ELR (cell line): ENCODE measurements at regions not wholly inside any gene's neighbourhood (a gene's known extent, or its start where the extent isn't known, plus 50 kb on each side); places are given as distances from the start of the nearest gene placed in this dataset.

Experiments
- DNase-seq: peaks from one replicate; pipeline ENCODE4 v3.0.0-alpha.2; 2015; ENCODE audit warnings: low read depth

DNA sequence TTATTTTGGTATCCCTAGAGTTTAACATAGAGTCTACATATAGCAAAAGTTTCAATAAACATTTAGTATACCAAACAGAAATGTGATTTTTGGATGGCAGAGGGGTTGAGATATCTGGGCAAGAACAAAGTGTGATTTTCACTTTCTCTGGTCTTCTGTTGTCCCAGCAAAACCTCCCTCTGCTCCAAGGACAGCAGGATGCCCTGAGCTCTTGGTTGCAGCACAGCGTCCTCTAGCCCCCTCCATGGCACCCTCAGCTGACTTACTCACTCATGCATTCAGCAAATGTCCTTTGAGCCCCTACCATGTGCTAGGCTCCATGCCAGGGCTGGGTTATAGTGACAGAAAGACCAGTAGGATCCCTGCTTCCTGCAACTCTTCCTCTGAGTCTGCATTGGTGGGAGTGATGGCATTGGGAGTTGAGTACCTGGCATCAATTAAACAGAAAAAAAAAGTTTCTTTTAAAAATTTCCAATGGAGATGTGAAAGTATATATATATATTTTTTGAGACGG, 104.8 kb upstream of the UBL3 start:
- DNase-seq = no peak

DNA sequence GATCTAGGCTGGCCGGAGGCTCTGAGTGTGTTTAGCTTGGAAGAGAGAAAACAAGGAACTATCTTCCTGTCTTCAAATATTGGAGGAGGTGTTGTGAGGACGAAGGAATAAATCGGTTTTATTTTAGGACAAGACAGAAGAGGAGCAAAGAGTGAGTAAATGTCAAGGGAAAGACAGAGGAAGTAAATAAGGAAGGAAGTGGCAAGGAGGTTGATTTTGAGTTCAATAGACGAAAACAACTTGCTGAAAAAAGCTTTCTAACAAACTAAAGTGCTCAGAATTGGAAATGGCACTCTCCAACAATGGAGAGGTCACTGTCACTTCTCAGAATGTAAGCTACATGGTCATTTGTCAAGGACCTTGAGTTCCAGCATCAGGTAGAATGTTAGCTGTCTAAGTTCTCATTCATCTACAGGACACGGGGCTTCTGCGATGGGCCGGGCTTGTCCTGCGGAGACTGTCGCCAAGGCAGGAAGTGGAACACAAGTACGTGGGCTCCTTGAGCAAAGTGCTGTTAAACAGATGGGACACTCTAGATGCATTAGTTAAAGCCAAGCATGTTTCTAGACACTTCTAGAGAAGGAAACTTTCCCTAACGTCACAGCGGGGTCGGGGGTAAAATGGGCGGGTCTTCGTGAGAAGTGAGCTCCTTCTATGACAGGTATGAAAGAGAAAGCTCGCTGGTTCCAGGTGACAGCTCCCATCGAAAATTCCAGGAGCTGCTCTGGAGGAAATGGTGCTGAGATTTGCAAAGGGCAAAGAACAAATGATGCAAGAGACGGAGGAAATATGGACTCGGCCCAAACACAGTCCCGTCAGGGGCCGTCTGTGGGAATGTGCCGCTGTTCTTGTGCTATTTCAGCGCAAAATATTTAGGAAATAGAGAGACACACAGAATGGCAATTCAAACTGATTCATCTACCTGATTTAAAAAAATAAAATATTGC, 103.9 kb upstream of the UBL3 start:
- DNase-seq = no peak

DNA sequence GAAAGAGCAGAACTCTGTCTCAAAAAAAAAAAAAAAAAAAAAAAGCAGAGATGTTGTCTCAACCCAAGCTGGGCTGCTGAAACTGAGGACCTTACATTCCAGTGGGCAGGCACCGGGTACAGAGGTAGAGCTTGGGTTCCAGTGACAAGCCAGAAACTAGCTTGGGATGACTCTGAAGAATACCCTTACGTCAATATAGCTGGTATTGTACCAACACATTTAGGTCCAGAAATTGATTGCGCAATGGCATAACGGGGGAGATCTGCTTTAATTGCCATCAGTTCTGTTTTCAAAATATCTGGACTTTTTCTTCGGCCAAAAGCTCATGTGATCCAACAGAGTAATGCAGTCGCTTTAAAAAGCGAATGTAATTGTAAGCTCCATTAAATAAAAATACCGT, 103.1 kb upstream of the UBL3 start:
- DNase-seq = no peak

DNA sequence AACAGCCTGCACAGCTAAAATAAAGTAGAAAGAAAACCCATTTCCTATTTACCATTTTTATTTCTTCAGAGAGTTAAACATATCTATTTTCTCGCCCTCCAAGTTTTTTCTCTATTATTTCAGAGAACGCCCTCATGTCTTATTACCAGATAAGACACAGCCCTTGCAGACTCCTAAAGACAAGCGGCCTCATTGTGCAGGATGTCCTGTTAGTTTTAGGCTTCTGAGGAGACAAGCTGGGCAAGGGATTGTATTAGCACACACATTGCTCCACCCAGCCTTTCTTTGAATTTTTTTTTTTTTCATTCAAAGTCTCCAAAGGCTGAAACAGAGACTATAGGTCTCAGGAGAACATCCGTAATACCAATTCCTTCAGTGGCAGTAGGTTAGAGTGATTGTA, 101.8 kb upstream of the UBL3 start:
- DNase-seq = no peak

DNA sequence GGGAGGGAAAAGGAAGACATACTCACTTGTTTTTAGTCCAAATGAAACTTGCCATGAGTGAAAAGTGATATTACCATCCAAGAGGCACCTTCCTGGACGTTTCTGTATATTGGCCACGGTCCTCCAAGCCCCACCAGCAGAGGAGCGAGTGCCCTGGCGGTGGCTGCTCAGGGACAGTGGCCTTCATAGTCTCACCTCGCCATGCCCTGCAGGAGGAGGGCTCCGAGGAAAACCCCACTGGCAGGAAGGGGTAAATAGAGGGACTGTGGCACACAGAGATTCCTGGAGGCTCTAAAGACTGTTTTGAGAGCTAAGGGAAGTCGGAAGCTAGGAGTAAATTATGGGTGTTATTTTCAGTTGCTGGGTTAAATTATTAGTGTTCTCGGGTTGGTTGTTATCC, 98.4 kb upstream of the UBL3 start:
- DNase-seq = no peak

DNA sequence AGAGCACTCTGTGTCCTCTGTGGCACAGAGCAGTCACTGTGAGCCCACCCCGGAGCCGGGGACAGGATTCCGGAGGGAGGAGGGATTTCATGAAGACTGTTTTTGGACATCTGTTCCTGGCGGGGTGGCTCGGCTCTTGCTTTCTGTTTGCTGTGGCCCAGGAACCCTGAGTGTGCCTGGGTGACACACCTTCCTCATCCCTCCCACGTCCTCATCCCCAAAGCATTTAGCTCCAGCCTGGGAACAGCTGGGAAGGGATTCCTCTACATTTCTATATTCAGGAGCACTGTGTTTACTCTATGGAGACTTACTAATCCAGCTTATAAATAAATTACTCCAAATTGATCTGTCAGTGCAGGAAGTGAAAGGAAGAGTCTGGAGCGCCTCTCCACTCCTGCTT, 97.8 kb upstream of the UBL3 start:
- DNase-seq = peak; percentile 35

DNA sequence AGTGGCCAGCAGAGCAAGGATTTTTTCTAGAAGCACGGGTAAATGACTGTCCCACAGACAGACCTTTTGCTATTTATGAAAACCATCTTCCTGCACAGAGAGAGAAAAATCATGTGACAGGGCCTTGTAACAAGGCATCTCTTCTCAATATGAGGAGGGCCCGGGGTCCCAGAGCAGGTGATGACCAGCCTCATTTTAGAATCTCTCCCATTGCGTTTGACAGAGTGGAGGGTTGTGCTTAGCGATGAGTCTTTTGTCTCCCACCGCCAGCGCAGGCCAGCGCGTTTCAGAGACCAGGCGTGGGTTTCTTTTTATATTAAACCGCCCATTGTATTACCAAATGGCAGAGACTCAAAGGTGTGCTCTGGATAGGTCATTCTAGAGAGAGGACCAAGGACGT, 97.4 kb upstream of the UBL3 start:
- no peak for DNase-seq

DNA sequence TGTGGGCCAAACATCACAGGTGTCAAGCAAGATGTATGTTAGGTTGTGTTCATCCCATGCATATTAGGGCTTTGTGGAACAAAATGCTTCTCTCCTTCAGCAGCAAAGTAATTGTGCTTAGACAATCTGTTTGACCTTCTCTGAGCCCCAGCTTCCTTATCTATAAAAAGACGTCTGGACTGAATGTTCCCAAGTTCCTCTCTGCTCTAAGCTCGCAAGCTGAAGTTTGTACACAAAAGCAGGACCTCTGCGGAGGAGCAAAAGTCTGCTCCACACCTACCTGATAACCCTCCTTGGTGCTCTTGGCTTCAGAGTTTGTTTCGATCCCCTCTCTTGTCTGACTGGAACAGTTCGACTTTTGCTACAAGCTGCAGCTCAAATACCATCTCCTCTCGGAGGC, 95.7 kb upstream of the UBL3 start:
- no peak for DNase-seq

DNA sequence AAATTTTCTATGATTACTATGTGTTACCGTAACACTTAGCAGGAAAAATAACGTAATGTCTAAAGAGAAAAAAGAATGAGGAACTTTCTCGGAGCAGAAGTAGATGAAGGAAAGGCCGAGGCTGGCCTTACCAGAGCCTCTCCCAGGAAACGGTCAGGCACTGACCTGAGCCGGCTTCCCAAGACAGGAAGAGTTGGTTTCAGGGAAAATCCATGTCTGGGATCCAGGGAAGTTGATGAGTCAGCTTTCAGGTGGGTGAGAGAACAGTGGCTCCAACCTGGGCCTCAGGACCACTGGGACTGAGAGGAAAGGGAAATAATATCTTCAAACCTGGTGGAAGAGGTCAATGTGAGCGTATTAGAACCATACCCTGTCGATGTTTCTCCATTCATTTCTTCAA, 93.3 kb upstream of the UBL3 start:
- DNase-seq = no peak

DNA sequence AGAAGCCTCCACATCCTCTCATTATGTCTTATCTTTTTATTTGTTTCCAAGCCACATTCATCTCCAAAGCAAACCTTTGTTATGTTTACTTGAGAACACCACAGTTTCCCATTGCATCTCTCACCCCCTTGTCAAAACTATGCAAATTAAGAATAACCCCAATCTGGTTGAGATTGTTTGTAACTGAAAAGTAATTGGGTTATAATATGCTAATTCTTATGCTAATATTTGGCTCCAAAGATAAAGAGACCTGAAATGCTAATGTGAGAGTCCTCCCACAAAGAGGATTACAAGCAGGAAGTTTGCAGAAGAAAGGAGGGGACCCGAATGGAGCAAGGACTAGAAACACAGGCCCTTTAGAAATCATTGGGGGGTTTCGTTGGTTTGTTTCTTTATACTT, 92.9 kb upstream of the UBL3 start:
- DNase-seq = no peak

DNA sequence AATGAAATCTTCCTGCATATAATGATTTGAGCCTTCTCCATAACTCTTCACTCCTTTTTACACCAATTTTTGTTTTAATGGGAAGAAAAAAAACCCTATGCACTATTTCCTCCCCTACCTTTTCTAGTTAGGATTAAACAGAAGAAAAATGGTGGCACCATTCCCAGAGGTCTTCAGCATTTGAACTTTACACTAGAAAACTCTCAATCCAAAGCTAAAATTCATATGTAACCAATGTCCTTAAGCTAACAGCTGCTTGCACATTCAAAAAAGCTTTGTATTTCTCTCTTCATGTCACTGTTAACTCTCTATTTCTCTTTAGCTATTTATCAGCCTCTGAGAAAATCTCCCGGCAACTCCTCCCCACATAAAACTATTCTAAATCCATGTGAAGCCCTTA, 90.3 kb upstream of the UBL3 start:
- DNase-seq = no peak

DNA sequence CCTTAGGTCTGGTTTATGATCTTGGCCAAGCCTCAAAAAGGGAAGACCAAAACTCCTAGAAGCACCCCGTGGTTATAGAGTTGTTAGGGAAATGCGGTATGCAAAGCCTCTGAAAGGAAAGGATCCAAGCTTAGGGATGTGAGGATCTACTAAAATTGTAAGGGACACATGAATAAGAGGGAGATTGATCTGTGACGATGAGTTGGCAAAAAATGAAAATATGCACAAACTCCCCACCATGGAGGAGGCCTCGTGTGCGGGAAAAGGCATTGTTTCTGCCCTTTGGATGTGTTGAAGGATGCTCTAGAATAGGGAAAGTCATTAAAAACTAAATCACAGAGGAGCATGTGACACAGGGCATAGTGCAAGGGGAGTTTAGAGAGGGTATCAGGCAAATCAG, 88.7 kb upstream of the UBL3 start:
- no peak for DNase-seq

DNA sequence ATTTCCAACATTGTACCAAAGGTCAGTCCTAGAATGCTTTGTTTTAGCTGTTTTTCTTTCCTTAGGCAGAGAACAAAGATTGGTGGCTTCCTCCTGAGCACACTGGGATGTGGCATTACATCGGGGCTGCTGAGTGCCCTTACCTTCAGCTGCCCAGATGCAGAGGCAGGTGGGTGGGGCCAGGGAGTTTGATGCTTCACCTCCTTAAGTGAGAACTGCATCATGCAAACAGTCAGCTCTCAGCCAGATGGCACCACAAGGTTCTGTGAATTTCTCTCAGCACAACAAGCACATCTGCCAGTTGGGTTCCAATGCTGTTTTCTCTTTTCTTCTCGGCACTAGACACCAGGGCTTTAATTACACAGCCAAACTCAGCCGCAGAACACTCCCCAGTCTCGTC, 87.4 kb upstream of the UBL3 start:
- DNase-seq = no peak

DNA sequence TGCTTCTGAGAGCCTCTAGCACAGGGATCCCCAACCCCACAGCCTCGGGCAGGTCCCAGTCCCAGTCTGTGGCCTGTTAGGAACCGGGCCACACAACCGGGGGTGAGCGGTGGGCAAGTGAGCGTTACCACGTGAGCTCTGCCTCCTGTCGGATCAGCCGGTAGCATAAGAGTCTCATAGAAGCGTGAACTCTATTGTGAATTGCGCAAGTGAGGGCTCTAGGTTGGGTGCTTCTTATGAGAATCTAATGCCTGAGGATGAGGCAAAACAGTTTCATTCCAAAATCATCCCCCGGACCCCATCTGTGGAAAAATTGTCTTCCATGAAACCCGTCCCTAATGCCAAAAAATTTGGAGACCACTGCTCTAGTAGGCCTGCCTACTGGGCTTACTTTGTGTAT, 87.0 kb upstream of the UBL3 start:
- DNase-seq = no peak

DNA sequence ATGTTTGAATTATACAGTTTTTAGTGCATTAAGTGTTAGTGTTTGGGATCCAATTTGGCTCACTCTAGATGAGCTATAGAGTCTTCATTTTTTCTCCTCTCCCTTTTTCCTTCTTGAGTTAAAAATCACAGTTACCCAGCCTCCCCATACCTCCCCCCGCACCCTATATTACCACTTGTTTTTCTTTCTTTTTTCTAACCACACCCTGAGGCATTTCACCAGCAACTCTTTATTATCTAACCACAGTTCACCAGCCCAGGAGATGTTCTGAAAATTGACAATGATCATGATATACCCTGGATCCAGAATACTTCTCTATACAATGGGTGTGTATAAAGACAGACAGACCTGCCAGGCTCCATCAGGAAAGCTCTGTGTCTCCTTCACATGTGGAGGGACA, 86.5 kb upstream of the UBL3 start:
- DNase-seq = no peak

DNA sequence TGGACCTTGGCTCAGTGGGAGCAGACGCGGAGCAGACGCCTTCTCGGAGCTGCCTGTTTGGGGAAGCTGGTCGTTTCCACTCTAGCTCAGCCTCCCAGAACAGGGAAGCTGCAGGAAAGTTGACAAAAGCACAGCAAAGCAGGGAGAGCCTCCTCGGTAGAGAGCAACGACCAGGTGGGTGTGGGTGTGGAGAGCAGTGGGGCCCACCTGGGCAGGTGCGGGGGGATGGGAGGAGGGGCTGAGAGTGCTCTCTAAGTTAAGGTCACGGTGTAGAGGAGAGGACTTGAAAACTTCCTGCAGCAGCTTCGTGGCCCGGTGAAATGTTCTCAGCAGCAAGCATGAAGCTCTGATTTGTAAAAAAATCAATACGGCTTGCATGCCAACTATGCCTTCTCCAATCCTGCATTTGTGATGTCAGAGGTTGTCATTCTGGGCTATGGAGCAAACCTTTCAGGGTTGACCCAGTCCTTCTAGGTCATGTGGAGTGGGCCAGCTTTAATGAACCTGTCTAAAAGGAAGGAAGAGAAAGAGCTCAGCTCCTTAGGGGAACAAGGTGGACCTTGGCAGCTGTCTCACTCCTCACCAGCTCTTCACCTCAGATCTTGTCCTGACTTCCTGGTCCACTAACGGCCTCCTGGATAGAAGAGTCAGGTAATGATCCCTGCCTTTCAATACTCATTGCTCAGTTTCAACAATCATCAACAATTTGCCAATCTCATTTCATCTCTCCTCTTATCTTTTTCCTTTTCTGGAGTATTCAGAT, 85.8 kb upstream of the UBL3 start:
- no peak for DNase-seq

DNA sequence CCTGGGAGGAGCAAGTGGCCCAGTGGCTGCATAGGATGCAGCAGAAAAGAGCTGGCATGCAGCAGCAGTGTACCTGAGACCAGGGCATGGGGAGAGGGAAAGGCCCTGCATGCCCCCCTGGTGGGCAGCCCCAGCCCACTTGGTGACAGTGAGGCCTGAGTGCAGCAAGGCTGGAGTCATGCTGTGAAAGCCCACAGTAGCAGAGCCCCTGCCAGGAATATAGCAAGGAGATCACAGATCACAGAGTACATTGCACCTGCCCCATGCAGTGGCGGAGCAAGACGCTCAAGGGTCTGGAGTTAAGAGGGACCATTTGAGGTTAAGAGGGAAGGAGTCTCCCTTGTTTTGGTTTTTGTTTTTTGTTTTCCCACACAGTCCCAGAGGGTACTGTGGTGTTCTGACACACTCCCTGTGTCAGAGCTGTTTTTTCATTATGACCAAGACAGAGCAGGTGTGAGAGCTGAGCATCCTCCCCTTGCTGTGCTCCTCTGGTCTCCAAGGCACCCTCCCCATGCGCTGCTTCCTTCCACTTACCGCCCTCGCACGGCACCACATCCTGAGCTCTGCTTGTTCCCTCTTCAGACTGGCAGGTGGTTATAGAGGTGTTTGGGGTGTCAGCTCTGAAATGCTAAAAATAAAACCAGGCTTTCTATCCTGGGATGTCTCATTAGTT, 85.0 kb upstream of the UBL3 start:
- no peak for DNase-seq

DNA sequence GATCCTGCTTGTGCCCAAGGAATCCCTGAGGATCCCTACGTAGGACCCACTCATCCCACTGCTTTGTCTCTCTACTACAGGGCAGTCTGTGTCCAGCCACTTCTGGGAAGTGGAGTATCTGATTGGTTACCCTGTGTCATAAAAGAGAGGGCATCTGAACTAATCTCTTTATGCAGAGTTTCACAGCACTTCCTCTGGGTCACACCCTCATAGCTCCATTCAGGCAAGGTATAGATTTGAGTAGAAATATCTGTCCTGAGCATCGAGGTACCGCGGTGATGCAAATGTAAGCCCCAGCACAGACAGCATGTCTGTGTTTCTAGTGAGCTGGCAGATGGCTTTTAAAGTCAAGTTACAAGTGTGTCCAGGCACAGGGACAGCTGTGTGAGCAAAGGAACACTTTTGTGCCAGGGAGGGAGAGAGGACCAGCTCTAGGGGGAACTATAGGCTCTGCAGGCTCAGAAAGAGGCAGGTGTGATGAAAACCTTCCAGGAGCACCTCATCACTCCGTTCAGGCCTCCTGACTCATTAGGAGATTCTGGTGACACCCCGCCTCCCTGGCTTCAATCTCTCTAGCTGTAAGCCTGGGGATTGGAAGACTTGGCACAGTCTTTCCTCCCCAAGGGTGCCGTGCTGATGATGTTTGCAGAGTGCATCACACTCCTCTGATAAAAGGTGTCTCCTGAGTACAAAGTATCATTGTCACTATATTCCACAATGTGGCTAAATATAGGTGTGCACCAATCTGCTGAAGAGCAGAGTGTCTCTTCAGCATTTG, 84.3 kb upstream of the UBL3 start:
- DNase-seq = no peak

DNA sequence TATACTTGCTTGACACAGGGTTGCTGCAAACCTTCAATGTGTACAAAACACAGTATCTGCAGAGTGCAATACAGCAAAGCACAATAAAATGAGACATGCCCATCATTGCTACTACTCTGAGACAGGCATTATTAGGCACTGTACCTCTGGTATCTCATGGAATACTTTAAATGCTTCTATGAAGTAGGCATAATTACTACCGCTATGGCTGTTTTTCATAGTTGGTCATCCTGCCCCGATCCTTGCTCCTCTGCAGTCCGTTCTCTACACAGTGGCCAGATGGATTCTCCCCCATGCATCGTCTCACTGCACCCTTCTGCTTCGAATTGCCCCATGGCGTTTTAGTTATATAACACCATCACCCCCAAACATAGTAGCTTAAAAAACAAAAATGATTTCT, 83.0 kb upstream of the UBL3 start:
- DNase-seq = no peak

DNA sequence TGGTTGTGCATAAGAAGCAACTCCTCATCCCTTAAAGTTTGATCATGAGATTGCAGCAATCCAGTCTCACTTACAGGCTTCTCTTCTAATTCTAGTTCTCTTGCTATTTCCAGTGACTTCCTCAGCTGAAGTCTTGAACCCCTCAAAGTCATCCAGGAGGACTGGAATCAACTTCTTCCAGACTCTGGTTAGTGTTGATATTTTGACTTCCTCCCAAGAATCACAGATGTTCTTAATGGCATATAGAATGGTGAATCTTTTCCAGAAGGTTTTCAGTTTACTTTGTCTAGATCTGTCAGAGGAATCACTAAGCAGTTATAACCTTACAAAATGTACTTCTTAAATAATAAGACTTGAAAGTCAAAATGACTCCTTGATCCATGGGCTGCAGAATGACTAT, 81.3 kb upstream of the UBL3 start:
- no peak for DNase-seq

DNA sequence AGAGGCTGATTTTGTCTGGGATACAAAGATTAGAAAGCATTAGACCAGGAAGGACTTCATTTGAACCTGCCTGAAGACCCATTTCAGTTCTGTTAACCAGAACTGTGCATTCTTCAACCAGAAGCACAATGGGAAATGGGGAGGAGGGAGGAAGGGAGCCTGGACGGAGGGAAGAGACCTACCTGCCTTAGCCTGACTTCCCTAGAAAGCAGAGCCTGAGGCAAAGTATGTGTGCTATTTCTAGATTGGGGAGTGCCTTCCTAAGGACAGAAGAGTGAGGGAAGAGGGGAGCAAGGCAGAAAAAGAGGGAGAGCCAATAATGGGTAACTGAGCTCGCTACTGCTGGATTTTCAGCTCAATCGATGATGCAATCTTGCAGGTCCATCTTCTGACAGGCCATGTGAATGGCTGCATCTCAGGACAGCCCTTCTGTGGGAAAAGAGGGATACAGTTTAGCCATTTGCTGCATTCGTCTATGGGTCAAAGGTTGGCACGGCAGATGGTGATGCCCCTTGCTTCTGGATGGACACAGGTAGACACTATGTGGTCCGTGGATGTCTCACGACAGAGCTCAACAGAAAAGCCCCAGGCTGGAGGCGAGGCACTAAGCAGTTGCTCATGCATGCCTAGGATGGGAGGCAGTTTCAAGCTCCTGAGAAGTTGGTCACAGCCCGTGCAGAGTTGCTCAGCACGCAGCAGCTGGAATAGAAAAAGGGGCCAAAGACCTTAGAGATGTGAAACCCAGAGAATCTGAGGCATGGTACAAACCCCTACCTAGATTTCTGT, 78.8 kb upstream of the UBL3 start:
- DNase-seq = no peak
